Skin epidermis (tissue), 12 donors: ENCODE measurements at regions not wholly inside any gene's neighbourhood (a gene's known extent, or its start where the extent isn't known, plus 50 kb on each side); places are given as distances from the start of the nearest gene placed in this dataset.
A peak's percentile ranks its signal among the peaks of the same experiment; 100 is the strongest.

ENCODE experiments used
- H3K27ac ChIP-seq, 21 experiments: fragments of 200-600 bp; sonication (generic) in 11 of 21; one replicate each; pipeline ENCODE4 v1.5.0; 2020; ENCODE audit warnings: mild to moderate bottlenecking in 3 of 21, inconsistent platforms in 2 of 21, moderate library complexity in 2 of 21
- H3K4me3 ChIP-seq, 7 experiments: fragments of 200-600 bp; sonication (generic) in 2 of 7; one replicate each; pipeline ENCODE4 v1.5.0; 2020; ENCODE audit warnings: inconsistent platforms in 2 of 7, mild to moderate bottlenecking in 2 of 7, moderate library complexity in 1 of 7

- Histone ChIP-seq H3K4me3 (no peak overlapping the region), H3K27ac (no peak overlapping the region)
Observed at GRCh38 chr4:156659570-156659969, 312.0 kb downstream of the PDGFC start.

GRCh38 chr4:156656896-156657295 lies 314.7 kb downstream of the PDGFC start:
- Histone ChIP-seq H3K27ac (no peak overlapping the region), H3K4me3 (no peak overlapping the region)

GRCh38 chr4:156654410-156654809 lies 317.2 kb downstream of the PDGFC start:
- H3K27ac ChIP-seq: no peak overlapping the region
- no peak overlapping the region for H3K4me3 ChIP-seq

- Histone ChIP-seq H3K4me3 (no peak overlapping the region), H3K27ac (no peak overlapping the region)
Observed at GRCh38 chr4:156643826-156644225, 327.8 kb downstream of the PDGFC start.

- no peak overlapping the region for H3K4me3 ChIP-seq
- H3K27ac ChIP-seq: no peak overlapping the region
Observed at GRCh38 chr4:156642161-156642560, 329.4 kb downstream of the PDGFC start.

GRCh38 chr4:156638925-156639605 lies 332.5 kb downstream of the PDGFC start:
- Histone ChIP-seq H3K4me3 (no peak overlapping the region), H3K27ac (no peak overlapping the region)

- Histone ChIP-seq H3K27ac (no peak overlapping the region), H3K4me3 (no peak overlapping the region)
Observed at GRCh38 chr4:156638334-156638733, 333.3 kb downstream of the PDGFC start.

- Histone ChIP-seq H3K27ac (no peak overlapping the region), H3K4me3 (no peak overlapping the region)
Observed at GRCh38 chr4:156636381-156636780, 335.2 kb downstream of the PDGFC start.

- no peak overlapping the region for H3K27ac ChIP-seq
- H3K4me3 ChIP-seq: no peak overlapping the region
Observed at GRCh38 chr4:156635051-156635450, 336.5 kb downstream of the PDGFC start.

- Histone ChIP-seq H3K27ac (no peak overlapping the region), H3K4me3 (no peak overlapping the region)
Observed at GRCh38 chr4:156634612-156635011, 337.0 kb downstream of the PDGFC start.

- Histone ChIP-seq H3K27ac (no peak overlapping the region), H3K4me3 (no peak overlapping the region)
Observed at GRCh38 chr4:156633847-156634246, 337.8 kb downstream of the PDGFC start.

- no peak overlapping the region for H3K4me3 ChIP-seq
Observed at GRCh38 chr4:156628858-156629257, 342.7 kb downstream of the PDGFC start.

GRCh38 chr4:156623376-156623775 lies 348.2 kb downstream of the PDGFC start:
- H3K27ac ChIP-seq: no peak overlapping the region
- no peak overlapping the region for H3K4me3 ChIP-seq

More at GRCh38 chr4:156628858-156629257, 342.7 kb downstream of the PDGFC start:
- no peak overlapping the region for H3K27ac ChIP-seq

- no peak overlapping the region for H3K27ac ChIP-seq
- H3K4me3 ChIP-seq: no peak overlapping the region
Observed at GRCh38 chr4:156620786-156621185, 350.8 kb downstream of the PDGFC start.

- H3K4me3 ChIP-seq: no peak overlapping the region
Observed at GRCh38 chr4:156619154-156619934, 352.3 kb downstream of the PDGFC start.

GRCh38 chr4:156615066-156615531 lies 356.5 kb downstream of the PDGFC start:
- H3K27ac ChIP-seq: peak overlapping the region in 1 of 21 experiments; percentile 31
- H3K4me3 ChIP-seq: no peak overlapping the region

More at GRCh38 chr4:156619154-156619934, 352.3 kb downstream of the PDGFC start:
- no peak overlapping the region for H3K27ac ChIP-seq

- Histone ChIP-seq H3K4me3 (no peak overlapping the region), H3K27ac (peak overlapping the region in 2 of 21 experiments; percentile 17 to 27)
Observed at GRCh38 chr4:156614536-156614935, 357.1 kb downstream of the PDGFC start.

- Histone ChIP-seq H3K27ac (no peak overlapping the region), H3K4me3 (no peak overlapping the region)
Observed at GRCh38 chr4:156609421-156609820, 362.2 kb downstream of the PDGFC start.

GRCh38 chr4:156608651-156609050 lies 362.9 kb downstream of the PDGFC start:
- Histone ChIP-seq H3K27ac (no peak overlapping the region), H3K4me3 (no peak overlapping the region)

- Histone ChIP-seq H3K27ac (no peak overlapping the region), H3K4me3 (no peak overlapping the region)
Observed at GRCh38 chr4:156607478-156607857, 364.1 kb downstream of the PDGFC start.
